ENCODE measurements at regions not wholly inside any gene's neighbourhood (a gene's known extent, or its start where the extent isn't known, plus 50 kb on each side); places are given as distances from the start of the nearest gene placed in this dataset.
A peak's percentile ranks its signal among the peaks of the same experiment; 100 is the strongest.

- no peak for DNase-seq (ENCODE audit: low read depth in 4 of 4, low spot score in 2 of 4)
Observed at GRCh38 chr16:86387468-86388440, 122.6 kb upstream of the FOXF1 start.

DNA sequence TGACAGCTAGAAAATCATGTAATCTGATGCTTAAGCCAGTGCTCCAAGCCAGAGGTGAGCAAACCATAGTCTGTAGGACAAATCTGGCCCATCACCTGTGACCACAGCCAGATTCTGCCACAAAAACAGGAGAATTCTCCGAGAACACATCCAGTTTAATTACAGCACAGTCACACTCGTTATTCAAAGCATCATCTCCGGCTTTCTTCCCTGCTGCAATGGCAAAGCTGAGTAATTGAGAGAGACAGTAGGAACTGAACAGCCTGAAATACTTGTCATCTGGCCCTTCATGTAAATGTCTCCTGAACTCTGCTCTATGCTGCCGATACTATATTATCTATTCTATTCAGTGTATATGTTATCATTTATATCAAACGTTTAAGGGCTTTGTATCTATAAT, 121.4 kb upstream of the FOXF1 start:
- DNase-seq (ENCODE audit: low read depth in 4 of 4, low spot score in 2 of 4): no peak

DNA sequence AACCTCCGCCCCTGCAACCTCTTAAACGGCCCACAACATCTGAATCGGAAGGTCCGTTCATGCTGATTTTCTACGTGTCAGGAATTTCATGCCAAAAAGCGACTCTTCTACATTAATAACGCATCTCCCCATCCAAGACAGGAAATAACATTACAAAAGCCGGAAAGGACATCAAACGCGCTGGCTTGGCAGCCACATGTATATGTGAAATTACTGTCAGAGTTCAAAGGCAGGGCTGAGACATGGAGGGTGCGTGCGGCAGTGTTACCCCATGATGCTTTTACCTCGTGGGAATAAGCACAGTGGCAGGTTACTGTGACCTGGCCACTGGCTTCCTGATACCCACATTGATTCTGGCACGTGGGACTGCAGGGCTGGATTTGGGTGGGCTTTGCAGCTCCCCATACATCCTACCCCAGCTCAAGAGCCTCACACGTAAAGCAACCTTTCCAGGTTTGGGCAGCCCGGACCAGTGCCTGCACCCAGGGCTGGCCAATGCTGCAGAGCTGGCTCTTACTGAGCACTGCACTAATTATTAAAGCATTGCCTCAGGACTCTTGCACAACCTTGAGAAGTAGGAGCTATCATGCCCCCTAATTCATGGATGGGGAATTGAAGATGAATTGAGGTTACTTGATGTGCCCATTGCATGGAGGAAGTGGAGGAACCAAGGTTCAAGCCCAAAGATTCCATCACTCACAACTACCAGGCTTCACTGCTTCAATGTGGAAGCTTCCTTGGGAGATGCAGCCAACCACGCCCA, 120.6 kb upstream of the FOXF1 start:
- DNase-seq (ENCODE audit: low read depth in 4 of 4, low spot score in 2 of 4): no peak

GRCh38 chr16:86390335-86390734, 120.0 kb upstream of the FOXF1 start:
- DNase-seq (ENCODE audit: low read depth in 4 of 4, low spot score in 2 of 4): no peak

- DNase-seq (ENCODE audit: low read depth in 4 of 4, low spot score in 2 of 4): no peak
Observed at GRCh38 chr16:86391486-86391885, 118.8 kb upstream of the FOXF1 start.

- DNase-seq (ENCODE audit: low read depth in 4 of 4, low spot score in 2 of 4): no peak
Observed at GRCh38 chr16:86391984-86392383, 118.3 kb upstream of the FOXF1 start.

DNA sequence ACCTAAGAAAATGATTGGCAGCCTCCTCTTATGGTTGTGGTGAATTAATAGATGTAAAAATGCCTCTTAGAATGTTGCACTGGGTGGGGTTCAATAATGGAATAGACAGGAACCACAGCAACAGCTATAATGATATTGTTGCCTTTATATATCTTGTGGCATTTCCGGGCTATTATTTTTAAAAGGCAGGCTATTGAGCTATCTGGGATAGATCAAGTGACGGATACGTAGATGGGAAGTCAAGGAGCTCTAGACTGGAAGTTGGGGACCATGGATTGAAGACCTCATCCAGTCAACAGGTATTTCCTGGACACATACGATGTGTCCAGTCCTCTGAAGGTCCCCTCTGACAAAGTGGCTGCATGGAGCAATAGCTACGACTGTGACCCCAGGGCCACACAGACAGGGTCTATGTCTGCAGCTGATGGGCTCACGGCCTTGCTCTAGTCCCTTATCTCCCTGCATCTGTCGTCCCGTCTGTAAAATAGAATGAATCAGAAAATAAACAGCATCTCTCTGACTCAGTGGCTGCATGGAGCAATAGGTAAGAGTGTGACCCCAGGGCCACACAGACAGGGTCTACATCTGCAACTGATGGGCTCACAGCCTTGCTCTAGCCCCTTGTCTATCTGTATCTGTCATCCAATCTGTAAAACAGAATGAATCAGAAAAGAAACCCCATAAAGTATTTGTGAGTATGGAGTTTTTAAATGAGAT, 117.7 kb upstream of the FOXF1 start:
- DNase-seq (ENCODE audit: low read depth in 4 of 4, low spot score in 2 of 4): no peak

- DNase-seq (ENCODE audit: low read depth in 4 of 4, low spot score in 2 of 4): no peak
Observed at GRCh38 chr16:86393907-86394626, 116.3 kb upstream of the FOXF1 start.

DNA sequence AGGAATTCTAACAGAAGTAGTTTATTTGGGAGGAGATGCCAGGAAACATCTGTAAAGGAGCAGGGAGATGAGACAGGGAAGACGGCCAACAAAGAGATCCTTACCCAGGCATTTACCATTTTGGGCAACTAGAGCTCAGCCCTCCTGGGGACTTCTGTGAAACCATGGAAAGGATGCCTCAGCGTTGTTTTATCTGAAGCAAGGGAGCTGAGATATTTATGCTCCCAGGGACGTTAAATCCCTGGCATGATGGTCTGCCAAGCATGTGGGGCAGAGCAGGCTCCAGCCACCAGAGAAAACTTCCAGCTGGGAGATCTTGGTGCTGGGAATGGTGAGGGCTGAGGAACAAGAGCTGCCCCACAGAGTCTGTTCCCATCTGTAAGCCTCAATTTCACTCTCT, 114.8 kb upstream of the FOXF1 start:
- DNase-seq (ENCODE audit: low read depth in 4 of 4, low spot score in 2 of 4): no peak

DNA sequence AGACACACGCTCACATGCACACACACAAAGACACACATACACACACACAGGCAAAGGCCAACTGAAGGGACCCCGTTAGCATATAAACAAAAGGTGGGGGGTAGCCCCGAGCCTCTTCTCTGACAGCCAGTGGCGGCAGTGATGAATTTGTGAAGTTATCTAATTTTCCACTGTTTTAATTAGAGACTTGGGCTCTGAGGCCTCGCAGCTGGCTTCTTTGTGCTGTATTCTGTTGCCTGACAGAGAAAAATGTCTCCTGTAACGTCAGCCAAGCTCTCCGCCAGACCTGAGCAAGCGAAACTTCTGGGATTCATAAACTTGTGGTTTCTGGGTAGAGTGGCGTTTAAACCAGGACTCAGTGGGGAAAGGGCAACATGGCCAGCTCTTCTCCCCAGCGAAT, 113.9 kb upstream of the FOXF1 start:
- DNase-seq (ENCODE audit: low read depth in 4 of 4, low spot score in 2 of 4): peak in 3 of 4 donors; percentile 72 to 73 (median 73)

- DNase-seq (ENCODE audit: low read depth in 4 of 4, low spot score in 2 of 4): peak; percentile 61 to 73 (median 64)
Observed at GRCh38 chr16:86396901-86397311, 113.4 kb upstream of the FOXF1 start.

GRCh38 chr16:86398201-86398600, 112.1 kb upstream of the FOXF1 start:
- DNase-seq (ENCODE audit: low read depth in 4 of 4, low spot score in 2 of 4): no peak

GRCh38 chr16:86398622-86399021, 111.7 kb upstream of the FOXF1 start:
- no peak for DNase-seq (ENCODE audit: low read depth in 4 of 4, low spot score in 2 of 4)

- no peak for DNase-seq (ENCODE audit: low read depth in 4 of 4, low spot score in 2 of 4)
Observed at GRCh38 chr16:86401126-86401525, 109.2 kb upstream of the FOXF1 start.

DNA sequence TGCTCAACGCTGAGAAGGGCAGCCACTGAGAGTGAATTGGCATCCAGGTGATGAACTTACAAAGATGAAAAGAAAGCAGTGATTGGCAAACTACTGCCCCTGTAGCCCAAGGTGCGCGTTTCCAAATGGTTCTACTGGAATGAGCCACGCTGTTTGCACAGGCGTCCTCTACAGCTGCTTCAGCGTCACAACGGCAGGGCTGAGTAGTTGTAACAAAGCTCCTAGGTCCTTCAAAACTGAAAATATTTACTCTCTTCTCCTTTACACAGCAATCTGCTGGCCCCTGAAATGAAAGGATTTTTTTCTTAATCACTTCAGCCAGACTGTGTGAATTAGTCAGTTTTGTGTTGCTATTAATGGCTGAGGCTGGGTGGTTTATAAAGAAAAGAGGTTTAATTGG, 107.2 kb upstream of the FOXF1 start:
- no peak for DNase-seq (ENCODE audit: low read depth in 4 of 4, low spot score in 2 of 4)

- no peak for DNase-seq (ENCODE audit: low read depth in 4 of 4, low spot score in 2 of 4)
Observed at GRCh38 chr16:86403541-86404163, 106.7 kb upstream of the FOXF1 start.

DNA sequence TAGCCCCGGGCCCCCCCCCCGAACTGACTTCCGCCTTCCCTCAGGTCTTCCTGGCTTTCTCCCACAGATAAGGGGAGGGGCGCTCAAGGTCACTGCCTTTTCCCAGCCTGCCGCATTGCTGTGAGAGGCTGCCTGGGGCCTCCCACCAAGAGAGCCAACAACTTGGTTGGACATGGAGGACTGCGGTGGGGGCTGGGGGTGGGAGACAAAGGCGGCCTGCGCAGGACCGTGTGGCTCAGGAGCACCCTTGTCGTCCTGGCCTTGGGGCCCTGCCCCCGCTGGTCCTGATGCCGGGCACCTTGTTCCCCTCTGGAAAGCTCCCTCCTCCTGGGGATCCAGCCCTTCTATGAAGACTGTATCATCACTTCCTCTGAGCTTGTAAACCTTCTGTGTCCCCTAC, 105.6 kb upstream of the FOXF1 start:
- DNase-seq (ENCODE audit: low read depth in 4 of 4, low spot score in 2 of 4): no peak

DNA sequence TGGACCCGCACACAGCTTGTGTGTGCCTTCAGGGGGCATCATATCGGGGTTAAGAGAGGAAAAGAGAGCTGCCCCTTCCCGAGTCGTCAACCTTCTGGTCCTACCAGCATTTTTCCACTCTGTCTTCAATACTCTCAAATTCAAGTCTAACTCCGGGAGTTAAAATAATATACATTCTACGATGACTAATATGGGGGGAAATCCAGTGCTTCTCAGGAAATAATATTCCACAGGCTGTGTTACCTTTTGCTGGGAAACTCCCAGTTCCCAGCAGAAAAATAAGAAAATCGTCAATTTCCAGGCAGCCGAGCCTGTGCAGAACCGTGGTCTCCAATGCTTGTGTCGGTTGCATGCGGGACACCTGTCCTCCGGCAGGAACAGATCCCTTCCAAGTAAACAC, 105.0 kb upstream of the FOXF1 start:
- DNase-seq (ENCODE audit: low read depth in 4 of 4, low spot score in 2 of 4): no peak

- no peak for DNase-seq (ENCODE audit: low read depth in 4 of 4, low spot score in 2 of 4)
Observed at GRCh38 chr16:86406056-86406455, 104.3 kb upstream of the FOXF1 start.

DNA sequence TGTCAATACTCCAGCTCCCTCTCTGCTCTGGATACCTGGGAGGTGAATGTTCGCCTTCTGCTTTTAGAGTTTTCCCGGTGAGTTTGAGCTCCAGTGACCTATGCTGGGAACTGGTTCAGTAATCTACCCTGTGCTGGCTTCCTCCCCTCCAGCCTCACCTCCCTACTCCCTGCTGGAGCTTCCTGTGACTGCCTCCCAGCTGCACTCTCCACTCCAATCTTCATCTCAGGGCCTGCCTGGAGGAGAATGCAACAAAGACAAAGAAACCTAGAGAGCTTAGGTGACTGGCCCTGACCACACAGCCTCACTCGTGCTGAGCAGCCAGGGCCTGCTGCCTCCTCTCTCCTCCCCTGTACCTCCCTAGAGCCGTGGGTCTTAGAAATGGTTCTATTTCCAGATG, 101.6 kb upstream of the FOXF1 start:
- no peak for DNase-seq (ENCODE audit: low read depth in 4 of 4, low spot score in 2 of 4)
